Globus pallidus (tissue), 1 donor: ENCODE measurements at regions not wholly inside any gene's neighbourhood (a gene's known extent, or its start where the extent isn't known, plus 50 kb on each side); places are given as distances from the start of the nearest gene placed in this dataset.
"Not testable (repeated sequence)": the region's sequence is repeated elsewhere in the genome, so short reads cannot be mapped to it uniquely, and the experiment has no call there.

Experiments
- DNase-seq: peaks from one replicate; pipeline ENCODE4 v3.0.0-alpha.2; 2015; ENCODE audit warnings: low spot score

DNA sequence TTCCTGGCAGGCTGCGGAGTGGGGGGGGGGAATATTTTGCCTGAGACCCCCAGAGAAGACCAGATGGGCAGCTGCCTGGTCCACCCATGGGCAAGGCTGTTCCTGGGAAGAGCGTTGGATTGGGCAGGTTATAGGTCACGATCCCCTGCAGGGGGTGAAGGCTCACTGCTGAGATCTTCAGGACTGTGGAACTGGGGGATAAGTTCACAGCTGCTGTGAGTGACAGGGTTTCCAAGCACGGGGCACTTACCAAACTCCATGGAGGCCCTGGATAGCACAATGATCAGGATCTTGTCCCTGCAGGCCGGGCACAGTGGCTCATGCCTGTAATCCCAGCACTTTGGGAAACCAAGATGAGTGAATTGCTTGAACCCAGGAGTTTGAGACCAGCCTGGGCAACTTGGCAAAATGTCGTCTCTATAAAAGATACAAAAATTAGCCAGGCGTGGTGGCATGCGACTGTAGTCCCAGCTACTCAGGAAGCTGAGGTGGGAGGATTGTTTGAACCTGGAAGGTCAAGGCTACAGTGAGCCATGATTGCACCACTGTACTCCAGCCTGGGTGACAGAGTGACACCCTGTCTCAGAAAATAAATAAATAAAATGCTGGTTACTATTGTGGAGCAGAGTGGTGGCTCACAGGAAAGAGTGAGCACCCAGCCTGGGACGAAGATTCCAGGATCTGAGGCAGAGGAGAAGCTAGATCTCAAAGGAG is 68.0 kb upstream of the HELT start:
- DNase-seq = no peak

DNA sequence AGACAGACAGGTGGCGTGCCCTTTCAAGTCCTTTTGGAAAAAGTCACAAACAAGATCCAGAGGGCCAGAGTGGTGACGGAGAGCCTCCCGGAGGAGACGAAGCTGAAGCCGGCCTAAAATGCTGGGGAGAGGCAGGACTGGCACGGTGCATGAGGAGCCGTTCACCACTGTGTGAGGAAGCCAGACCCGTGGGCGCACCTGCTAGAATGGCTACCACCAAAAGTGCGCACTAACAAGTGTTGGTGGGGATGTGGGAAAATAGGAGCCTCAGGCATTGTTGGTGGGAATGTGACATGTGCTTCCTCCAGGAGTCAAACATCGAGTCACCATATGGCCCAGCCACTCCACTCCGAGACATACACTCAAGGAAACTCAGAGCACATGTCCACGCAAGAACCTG is 67.4 kb upstream of the HELT start:
- DNase-seq = no peak

DNA sequence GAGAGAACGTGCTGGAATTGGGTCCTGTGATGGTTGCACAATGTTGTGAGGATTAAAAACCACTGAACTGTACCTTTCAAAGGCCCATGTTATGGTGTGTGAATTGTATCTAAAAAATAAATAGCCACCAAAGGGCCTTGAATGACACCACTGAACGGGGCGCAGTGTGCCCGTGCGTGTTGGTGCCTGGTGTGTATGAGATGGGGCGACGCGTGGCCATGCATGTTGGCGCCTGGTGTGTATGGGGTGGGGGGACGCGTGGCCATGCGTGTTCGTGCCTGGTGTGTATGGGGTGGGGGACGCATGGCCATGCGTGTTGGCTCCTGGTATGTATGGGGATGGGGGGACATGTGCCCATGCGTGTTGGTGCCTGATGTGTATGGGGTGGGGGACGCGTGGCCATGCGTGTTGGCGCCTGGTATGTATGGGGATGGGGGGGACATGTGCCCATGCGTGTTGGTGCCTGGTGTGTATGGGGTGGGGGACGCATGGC is 66.6 kb upstream of the HELT start:
- DNase-seq = no peak

DNA sequence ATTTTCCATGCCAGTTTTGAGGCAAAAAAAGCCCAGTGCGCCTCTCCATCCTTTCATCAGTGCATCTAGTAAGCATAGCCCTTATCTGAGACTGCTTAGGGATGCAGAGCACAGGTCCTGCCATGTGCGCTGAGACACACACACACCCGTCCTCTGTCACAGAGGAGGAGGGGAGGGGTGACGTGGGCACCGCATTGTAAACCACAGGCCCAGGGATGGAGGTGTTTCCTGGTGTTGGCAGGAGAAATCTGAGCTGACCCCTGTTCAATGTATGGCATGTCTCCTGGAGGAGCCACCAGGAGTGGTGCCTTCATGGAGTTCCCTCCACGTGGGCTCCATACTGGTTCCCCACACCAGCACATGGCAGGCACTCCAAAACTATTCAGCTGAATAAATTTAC is 65.8 kb upstream of the HELT start:
- no peak for DNase-seq

DNA sequence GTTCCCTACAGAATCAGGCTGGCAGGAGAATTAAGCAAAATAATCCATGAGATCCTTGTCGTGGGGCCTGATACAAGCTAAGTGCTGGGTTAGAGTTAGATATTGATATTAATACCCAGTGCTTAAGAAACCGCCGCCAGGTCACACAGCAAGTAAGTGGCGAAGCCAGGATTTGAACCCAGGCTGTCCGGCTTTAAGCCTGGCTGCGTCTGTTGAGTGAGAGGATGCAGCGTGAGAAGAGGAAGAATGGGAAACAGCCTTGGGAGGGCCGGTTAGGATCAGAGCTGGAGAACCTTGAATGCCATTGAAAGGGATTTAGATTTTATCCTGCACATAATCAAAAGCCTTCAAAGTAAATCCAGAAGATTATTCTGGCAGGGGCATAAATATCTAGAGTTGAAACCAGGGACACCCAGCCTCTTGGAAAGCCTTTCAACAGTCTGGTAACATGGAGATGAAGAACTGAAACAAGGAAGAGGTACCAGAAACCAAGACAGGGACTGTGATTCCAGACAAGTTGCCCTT is 64.8 kb upstream of the HELT start:
- DNase-seq = no peak

DNA sequence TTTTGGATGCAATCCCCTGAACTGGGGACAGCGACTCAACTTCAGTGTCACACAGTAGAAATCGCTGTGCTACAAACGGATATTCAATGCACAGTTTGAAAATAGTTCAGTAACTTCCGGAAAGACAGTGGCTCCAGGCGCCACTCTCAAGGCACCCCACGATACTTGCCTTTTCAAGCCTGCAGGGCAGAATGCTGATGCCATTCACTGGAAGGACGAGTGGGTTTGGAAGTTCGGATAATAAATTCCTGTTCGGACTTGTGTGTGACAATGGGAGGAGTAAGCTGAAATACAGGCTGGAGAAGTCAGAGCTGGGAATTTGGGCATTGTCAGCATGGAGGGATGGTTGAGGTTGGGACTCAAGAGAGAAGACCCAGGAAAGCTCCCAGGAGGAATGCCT is 64.3 kb upstream of the HELT start:
- DNase-seq = no peak

DNA sequence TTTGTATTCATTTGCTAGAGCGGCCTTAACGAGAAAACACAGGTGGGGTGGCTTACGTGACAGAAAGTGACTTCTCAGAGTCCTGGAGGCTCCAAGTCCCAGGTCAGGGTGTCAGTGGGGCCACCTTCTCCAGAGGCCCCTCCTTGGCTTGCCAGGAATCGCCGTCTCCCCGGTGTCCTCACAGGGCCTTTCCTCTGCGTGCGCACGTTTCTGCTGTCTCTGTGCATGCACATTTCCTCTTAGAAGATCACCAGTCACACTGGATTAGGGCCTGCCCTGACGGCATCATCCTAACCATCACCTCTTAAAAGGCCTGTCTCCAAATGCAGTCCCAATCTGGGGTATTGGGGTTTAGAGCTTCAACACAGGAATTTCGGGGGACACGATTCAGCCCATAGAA is 63.8 kb upstream of the HELT start:
- DNase-seq = no peak

DNA sequence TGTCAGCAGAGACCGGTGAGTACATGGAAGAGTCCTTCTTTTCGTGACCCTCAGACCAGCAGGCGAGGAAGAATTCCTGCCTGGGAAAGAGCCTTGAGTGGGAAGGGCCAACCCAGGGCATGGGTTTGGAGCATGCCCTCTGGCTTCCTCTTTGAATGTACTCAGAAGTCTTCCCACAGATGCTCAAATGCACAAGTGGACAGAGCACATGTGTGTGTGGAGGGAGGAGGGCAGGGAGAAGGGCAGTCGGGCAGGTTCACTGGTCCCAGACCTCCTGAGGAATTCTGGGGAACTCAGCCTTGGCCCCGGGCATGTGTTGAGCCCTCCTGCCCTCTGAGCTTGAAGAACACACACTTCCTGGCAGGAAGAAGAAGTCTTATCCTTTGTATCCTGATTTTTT is 63.2 kb upstream of the HELT start:
- no peak for DNase-seq

DNA sequence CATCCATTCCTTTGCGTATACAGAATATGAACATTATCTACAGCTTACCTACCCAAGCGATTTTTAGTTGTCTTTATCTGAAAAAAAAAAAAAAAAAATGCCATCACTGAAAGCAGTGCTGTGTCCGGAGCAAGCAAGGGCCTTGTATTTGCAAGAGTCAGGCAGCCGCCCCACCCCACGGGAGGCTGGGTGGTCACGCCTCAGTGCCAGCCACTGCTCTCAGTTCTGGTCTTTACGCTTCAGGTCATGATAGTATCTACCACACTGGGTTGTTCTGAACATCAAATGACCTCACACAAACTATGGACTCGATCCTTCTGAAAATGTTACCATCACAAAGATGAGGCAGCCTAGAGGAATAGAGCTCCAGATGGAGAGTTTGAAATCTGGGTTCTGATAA is 62.7 kb upstream of the HELT start:
- DNase-seq = no peak

DNA sequence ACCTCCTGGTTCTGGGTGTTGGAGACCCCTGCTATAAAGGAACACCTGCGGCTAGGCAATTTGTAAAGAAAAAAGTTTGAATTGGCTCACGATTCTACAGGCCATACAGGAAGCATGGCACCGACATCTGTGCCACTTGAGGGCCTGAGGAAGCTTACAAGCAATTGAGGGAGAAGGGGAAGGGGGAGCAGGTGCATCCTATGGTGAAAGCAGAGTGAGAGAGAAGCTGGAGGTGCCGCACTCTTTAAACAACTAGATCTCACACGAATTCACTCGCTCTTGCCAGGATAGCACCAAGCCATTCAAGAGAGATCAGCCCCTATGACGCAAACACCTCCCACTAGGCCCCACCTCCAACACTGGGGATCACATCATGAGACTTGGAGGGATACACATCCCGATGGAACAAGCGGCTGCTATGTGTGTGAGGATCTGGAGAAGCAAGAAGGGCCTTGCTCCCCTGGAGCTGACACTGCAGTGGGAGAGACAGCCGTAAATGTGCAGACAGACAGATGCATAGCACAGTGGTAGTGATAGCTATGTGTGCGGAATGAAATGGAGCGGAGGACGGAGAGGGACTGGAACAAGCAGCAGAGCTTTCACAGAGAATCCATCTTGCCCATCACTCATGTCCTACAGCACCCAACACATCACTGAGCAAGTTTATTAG is 60.7 kb upstream of the HELT start:
- DNase-seq = no peak

DNA sequence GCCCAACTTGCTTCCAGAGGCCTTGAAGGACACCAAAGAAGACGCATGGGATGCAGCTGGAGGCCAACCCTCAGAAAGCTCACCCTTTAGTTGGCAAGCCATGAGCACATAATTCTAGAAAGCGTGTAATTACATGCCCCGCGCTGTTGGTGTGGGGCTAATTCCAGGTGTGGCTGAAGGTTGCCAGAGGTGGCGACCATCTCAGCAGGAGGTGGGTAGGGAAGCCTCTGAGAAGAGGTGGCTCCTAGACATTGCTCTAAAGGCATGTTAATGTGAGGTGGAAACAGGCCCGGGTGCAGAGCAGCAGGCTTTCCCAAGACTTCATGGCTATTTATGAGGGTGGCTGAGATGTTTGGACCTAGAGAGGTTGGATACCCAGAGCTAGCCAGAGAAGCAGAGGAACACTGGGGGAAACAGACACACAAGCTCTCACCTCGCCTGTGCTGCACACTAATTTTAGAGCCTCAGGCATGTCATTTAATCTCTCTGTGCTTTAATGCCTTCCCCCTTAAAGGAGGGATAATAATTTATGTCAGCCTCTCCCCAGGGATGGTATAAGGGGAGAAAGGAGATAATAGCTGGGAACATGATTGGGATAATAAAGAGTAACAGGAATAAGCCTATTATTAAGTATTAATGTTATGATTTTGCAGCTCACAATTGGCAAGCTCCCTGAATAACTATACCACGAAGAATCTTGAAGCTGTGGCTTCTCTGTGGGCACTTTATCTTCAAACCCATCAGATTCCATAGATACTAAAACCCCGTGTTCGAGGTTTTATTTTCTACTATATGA is 60.0 kb upstream of the HELT start:
- no peak for DNase-seq

DNA sequence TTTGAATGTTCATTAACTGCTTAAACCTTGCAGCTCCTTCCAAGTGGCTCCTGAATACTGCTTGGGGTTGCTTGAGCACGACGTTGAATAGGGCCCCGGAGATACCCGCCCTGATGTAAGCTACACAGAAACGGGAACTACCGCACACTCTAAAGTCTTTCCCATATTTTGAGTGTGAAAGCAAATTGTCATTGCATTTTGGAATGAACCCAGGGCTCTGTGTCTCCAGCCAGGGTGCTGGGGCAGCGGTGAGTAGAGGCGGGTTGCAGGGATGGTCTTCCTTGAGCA is 59.4 kb upstream of the HELT start:
- no peak for DNase-seq

DNA sequence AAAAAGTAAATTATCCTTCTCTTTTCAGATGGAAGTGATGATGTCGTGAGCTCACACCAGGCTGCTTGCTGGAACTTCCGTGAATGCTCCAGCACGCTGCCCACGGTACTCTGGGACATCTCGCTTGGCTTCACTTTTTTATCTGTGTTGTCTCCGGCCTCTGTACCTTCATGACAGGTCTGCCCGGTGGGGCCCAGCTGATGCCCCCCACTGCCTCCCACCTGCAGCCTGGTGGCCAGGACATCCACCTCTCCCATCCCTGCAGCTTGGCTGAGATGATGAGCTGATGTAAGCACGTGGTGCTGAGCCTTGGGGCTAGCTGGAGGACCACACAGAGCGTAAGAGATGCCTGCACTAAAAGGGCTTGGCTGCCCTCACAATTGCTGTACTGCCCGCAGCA is 59.0 kb upstream of the HELT start:
- no peak for DNase-seq

DNA sequence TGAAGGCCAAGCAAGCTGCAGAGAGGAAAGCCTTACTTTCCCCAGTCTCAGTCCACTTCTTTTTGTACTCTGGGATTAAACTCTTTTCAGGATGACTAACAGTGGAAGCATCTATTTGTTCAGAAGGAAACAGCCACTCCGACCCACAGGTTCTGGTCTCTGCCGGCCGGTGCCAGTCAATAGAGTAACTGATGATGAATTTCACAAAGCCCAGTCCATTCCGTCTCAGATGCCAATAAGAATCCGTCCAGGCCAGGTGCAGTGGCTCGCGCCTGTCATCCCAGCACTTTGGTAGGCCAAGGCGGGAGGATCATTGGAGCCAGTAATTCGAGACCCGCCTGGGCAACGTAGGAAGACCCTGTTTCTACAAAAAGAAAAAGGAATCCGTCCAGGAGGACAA is 58.5 kb upstream of the HELT start:
- DNase-seq = no peak

DNA sequence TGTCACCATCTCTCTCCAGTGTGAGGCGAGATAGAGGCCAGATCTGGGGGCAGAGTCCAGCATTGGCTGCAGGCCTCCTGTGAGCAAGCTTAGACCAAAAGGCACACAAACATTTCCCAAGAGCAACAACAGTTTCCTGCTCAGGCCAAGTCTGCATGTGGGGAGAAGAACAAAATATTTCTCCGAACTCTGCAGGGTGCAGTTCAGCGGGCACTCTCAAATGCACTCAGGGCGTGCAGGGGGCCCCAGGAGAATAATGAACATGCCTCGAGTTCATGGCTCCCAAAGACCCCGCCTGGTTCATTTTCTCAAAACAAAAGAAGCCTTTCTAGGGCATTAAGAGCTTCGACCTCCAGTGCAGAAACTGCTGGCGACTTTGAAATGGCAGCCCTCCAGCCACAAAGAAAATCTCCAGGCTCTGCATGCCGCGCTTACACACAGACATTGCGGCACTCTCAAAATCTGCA is 57.8 kb upstream of the HELT start:
- no peak for DNase-seq

DNA sequence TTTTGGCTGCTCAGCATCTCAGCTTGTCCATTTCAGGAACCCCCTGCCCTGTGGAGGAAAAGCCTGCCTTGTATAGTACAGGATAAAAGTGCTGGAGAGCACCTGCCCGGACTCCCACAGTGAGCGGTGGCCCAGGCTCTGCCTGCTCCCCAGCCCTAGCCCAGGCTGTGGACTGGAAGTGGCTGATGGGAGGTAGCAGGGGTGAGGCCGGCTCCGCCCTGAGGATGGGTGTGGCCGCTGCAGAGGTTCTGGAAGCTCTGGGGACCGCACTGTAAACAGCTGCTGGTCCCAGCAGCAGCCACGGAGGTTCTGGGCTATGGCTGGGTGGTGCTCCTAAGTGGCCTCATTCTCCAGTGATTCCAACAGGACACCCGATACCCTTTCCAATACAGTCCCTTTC is 56.6 kb upstream of the HELT start:
- no peak for DNase-seq

DNA sequence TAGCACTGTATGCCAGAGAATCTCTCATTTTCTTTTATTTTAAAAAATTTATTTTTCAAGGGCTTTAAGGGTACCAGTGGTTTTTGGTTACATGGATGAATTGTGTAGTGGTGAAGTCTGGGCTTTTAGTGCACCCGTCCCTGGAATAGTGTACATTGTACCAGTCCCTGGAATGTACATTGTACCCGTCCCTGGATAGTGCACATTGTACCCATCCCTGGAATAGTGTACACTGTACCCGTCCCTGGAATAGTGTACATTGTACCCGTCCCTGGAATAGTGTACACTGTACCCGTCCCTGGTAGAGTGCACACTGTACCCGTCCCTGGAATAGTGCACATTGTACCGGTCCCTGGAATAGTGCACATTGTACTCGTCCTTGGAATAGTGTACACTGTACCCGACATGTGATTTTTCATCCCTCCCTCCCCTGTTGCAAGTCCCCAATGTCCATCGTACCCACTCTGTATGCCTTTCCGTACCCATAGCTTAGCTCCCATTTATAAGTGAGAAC is 56.1 kb upstream of the HELT start:
- no peak for DNase-seq

DNA sequence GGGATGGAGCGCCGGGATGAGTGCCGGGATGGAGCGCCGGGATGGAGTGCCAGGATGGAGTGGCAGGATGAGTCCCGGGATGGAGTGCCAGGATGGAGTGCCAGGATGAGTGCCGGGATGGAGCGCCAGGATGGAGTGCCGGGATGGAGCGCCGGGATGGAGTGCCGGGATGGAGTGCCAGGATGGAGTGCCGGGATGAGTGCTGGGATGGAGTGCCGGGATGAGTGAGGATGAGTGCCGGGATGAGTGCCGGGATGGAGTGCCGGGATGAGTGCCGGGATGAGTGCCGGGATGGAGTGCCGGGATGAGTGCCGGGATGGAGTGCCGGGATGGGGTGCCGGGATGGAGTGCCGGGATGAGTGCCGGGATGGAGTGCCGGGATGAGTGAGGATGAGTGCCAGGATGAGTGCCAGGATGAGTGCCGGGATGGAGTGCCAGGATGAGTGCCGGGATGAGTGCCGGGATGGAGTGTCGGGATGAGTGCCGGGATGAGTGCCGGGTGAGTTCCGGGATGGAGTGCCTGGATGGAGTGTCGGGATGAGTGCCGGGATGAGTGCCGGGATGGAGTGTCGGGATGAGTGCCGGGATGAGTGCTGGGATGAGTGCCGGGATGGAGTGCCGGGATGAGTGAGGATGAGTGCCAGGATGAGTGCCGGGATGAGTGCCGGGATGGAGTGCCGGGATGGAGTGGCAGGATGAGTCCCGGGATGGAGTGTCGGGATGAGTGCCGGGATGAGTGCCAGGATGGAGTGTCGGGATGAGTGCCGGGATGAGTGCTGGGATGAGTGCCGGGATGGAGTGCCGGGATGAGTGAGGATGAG is 52.9 kb upstream of the HELT start:
- DNase-seq = not testable (repeated sequence)

DNA sequence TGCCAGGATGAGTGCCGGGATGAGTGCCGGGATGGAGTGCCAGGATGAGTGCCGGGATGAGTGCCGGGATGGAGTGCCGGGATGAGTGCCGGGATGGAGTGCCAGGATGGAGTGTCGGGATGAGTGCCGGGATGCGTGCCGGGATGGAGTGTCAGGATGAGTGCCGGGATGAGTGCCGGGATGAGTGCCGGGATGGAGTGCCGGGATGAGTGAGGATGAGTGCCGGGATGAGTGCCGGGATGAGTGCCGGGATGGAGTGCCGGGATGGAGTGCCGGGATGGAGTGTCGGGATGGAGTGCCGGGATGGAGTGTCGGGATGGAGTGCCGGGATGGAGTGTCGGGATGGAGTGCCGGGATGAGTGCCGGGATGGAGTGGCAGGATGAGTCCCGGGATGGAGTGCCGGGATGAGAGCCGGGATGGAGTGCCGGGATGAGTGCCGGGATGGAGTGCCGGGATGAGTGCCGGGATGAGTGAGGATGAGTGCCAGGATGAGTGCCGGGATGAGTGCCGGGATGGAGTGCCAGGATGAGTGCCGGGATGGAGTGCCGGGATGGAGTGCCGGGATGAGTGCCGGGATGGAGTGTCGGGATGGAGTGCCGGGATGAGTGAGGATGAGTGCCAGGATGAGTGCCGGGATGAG is 52.1 kb upstream of the HELT start:
- DNase-seq = not testable (repeated sequence)

DNA sequence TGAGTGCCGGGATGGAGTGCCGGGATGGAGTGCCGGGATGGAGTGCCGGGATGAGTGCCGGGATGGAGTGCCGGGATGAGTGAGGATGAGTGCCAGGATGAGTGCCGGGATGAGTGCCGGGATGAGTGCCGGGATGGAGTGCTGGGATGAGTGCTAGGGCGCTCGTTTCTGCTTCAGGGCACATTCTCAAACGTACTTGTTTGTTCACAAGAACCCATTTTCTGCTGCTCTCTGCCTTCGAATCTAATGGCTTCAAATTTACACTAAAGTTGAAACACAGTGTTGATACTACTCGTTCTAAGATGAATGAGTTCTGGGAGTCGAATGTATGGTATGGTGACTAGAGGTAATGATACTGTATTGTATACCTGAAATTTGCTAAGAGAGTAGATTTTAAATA is 50.6 kb upstream of the HELT start:
- not testable (repeated sequence) for DNase-seq

DNA sequence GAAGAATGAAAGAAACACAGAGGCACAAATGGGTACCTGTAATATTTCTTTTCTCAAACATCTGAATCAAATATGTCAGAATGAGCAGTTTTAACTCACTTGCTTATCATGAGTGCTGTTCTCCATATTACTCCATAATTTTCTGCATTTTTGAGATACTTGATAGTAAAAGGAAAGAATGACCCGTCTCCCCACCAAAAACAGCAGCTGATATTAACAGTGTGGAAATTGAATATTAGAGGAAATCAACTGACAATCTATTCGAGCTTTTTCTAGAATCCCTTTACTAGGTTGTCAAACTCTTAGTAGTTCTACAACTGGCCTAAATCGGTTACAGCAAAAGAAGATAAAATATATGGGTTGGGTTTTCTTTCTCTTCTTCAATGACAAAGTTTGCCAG is 49.9 kb upstream of the HELT start:
- no peak for DNase-seq
